ENCODE measurements at regions not wholly inside any gene's neighbourhood (a gene's known extent, or its start where the extent isn't known, plus 50 kb on each side); places are given as distances from the start of the nearest gene placed in this dataset.
A peak's percentile ranks its signal among the peaks of the same experiment; 100 is the strongest.

- TF ChIP-seq ARID4B (CRISPR knock-in tag; IDR thresholded peaks at IDR 0.05; ENCODE audit: borderline replicate concordance): no peak
- TF ChIP-seq GTF2I (CRISPR knock-in tag; conservative IDR thresholded peaks at IDR 0.05): no peak
- no peak for TF ChIP-seq E2F4 (CRISPR knock-in tag; IDR thresholded peaks at IDR 0.05; ENCODE audit: borderline replicate concordance, low read depth)
- TF ChIP-seq ATF6 (CRISPR knock-in tag; IDR thresholded peaks at IDR 0.05): no peak
- TF ChIP-seq TP53 (CRISPR knock-in tag; IDR thresholded peaks at IDR 0.05): no peak
- no peak for TF ChIP-seq ZNF671 (CRISPR knock-in tag; IDR thresholded peaks at IDR 0.05)
- TF ChIP-seq HMGXB4 (CRISPR knock-in tag; IDR thresholded peaks at IDR 0.05): no peak
- no peak for TF ChIP-seq JUN (CRISPR knock-in tag; IDR thresholded peaks at IDR 0.05)
- no peak for TF ChIP-seq USF1 (CRISPR knock-in tag; IDR thresholded peaks at IDR 0.05)
- TF ChIP-seq PRRX2 (CRISPR knock-in tag; IDR thresholded peaks at IDR 0.05): no peak
- TF ChIP-seq GABPB1 (CRISPR knock-in tag; IDR thresholded peaks at IDR 0.05): no peak
Observed at GRCh38 chr13:79211377-79211776, 194.7 kb downstream of the RBM26 start (continued).

- peak; percentile 89 for ATAC-seq
- no peak overlapping the region for H3K27ac Mint-ChIP-seq
- no peak for DNase-seq (ENCODE audit: low spot score)
- ChIA-PET CTCF (no interaction called here), POLR2A (no interaction called here)
- H3K4me3 Mint-ChIP-seq: no peak overlapping the region
- no peaks in the 10 kb centered on the region for H3K36me3 Mint-ChIP-seq
- H3K9me3 Mint-ChIP-seq: peaks cover 19% of the 10 kb centered on the region
- H3K4me1 Mint-ChIP-seq: peaks cover 19% of the 10 kb centered on the region
- no peaks in the 10 kb centered on the region for H3K27me3 Mint-ChIP-seq (ENCODE audit: low read depth)
- TF ChIP-seq USF2 (CRISPR knock-in tag; IDR thresholded peaks at IDR 0.05): peak; percentile 33; the same call in 1 of the 2 replicates
- no peak for TF ChIP-seq ZNF396 (CRISPR knock-in tag; IDR thresholded peaks at IDR 0.05; ENCODE audit: borderline replicate concordance)
Observed at GRCh38 chr13:79197933-79198332, 208.1 kb downstream of the RBM26 start.

GRCh38 chr13:79196843-79197242 is 209.2 kb downstream of the RBM26 start:
- ATAC-seq: no peak
- no peak for DNase-seq (ENCODE audit: low spot score)
- H3K27ac Mint-ChIP-seq: no peak overlapping the region
- TF ChIP-seq TP53 (CRISPR knock-in tag; IDR thresholded peaks at IDR 0.05): no peak
- no peak for TF ChIP-seq ZNF281 (CRISPR knock-in tag; IDR thresholded peaks at IDR 0.05)
- TF ChIP-seq ZNF138 (CRISPR knock-in tag; conservative IDR thresholded peaks at IDR 0.05): no peak
- TF ChIP-seq ZNF219 (CRISPR knock-in tag; IDR thresholded peaks at IDR 0.05; ENCODE audit: borderline replicate concordance): no peak
- H3K36me3 Mint-ChIP-seq: no peaks in the 10 kb centered on the region
- peaks cover 18% of the 10 kb centered on the region for H3K9me3 Mint-ChIP-seq
- no peak overlapping the region for H3K4me3 Mint-ChIP-seq
- peaks cover 19% of the 10 kb centered on the region for H3K4me1 Mint-ChIP-seq
- CTCF ChIA-PET: no interaction called here
- POLR2A ChIA-PET: no interaction called here
- no peaks in the 10 kb centered on the region for H3K27me3 Mint-ChIP-seq (ENCODE audit: low read depth)
